ENCODE measurements at regions not wholly inside any gene's neighbourhood (a gene's known extent, or its start where the extent isn't known, plus 50 kb on each side); places are given as distances from the start of the nearest gene placed in this dataset.

- Histone ChIP-seq H2AFZ (no peak overlapping the region), H3K4me2 (no peak overlapping the region), H3K79me2 (replicated peaks; ENCODE audit: insufficient read depth) (no peaks in the 10 kb centered on the region), H3K4me3 (no peak overlapping the region), H3K4me1 (ENCODE audit: insufficient read depth) (no peaks in the 10 kb centered on the region), H3K27me3 (ENCODE audit: insufficient read depth) (no peaks in the 10 kb centered on the region), H4K20me1 (replicated peaks; ENCODE audit: insufficient read depth) (no peaks in the 10 kb centered on the region), H3K9me2 (ENCODE audit: insufficient read depth) (no peaks in the 10 kb centered on the region; the same call in 1 of the 2 replicates), H3F3A (replicated peaks; ENCODE audit: low read depth) (no peaks in the 10 kb centered on the region), H3K27ac (ENCODE audit: low read depth) (no peak overlapping the region), H3K36me3 (ENCODE audit: insufficient read depth) (no peaks in the 10 kb centered on the region)
- H3K27me3 Mint-ChIP-seq (ENCODE audit: insufficient read depth, low read depth, poor library complexity): peaks cover 7% of the 10 kb centered on the region
- peaks cover 3% of the 10 kb centered on the region; the same call in 2 of the 3 replicates for H3K9me3 Mint-ChIP-seq
- no peak overlapping the region for H3K27ac Mint-ChIP-seq
- no peak for DNase-seq (ENCODE audit: low spot score)
- no peak for TF ChIP-seq ETS1 (IDR thresholded peaks at IDR 0.05)
- no peak for TF ChIP-seq EZH2 (IDR thresholded peaks at IDR 0.05; ENCODE audit: low read depth, unreplicated experiment)
- no peak for TF ChIP-seq REST (IDR thresholded peaks at IDR 0.05; ENCODE audit: unreplicated experiment)
- TF ChIP-seq POLR2AphosphoS5 (IDR thresholded peaks at IDR 0.05; ENCODE audit: low read depth): no peak
- TF ChIP-seq JUNB (IDR thresholded peaks at IDR 0.05; ENCODE audit: unreplicated experiment): no peak
- no peak for TF ChIP-seq ZNF462 (CRISPR knock-in tag; IDR thresholded peaks at IDR 0.05)
- no peaks in the 10 kb centered on the region for H3K36me3 Mint-ChIP-seq (ENCODE audit: low read depth)
- ATAC-seq: no peak
- H3K4me1 Mint-ChIP-seq: peaks cover 2% of the 10 kb centered on the region; the same call in 1 of the 3 replicates
- H3K4me3 Mint-ChIP-seq: no peak overlapping the region
These were observed 295.5 kb upstream of the EEF2KMT start for GRCh38 chr16:5393070-5393469.
